HEK293 (cell line): ENCODE measurements at regions not wholly inside any gene's neighbourhood (a gene's known extent, or its start where the extent isn't known, plus 50 kb on each side); places are given as distances from the start of the nearest gene placed in this dataset.

Experiments used
- MYNN ChIP-seq: fragments of 450-650 bp; formaldehyde crosslinking; IDR thresholded peaks from 2 replicates; pipeline ENCODE4 v1.5.1; 2016; ENCODE audit warnings: missing biosample characterization, missing genetic modification characterization, borderline replicate concordance
- ZNF140 ChIP-seq: fragments of 450-650 bp; formaldehyde crosslinking; IDR thresholded peaks from 2 replicates; pipeline ENCODE4 v1.5.1; 2016; ENCODE audit warnings: missing biosample characterization, missing genetic modification characterization
- ZNF24 ChIP-seq: fragments of 450-650 bp; formaldehyde crosslinking; IDR thresholded peaks from 2 replicates; pipeline ENCODE4 v1.5.1; 2016; ENCODE audit warnings: missing biosample characterization, missing genetic modification characterization
- ZNF311 ChIP-seq: fragments of 450-650 bp; formaldehyde crosslinking; IDR thresholded peaks from 2 replicates; pipeline ENCODE4 v1.5.1; 2017; ENCODE audit warnings: missing biosample characterization, missing genetic modification characterization, borderline replicate concordance
- ZNF670 ChIP-seq: fragments of 450-650 bp; formaldehyde crosslinking; IDR thresholded peaks from 2 replicates; pipeline ENCODE4 v1.5.1; 2016; ENCODE audit warnings: missing biosample characterization, missing genetic modification characterization, low read depth
- TF ChIP-seq, protein P1 (sequence below): fragments of 450-650 bp; formaldehyde crosslinking; IDR thresholded peaks from 2 replicates; pipeline ENCODE4 v1.5.1; 2016; ENCODE audit warnings: missing biosample characterization, missing genetic modification characterization
- TF ChIP-seq, protein P2 (sequence below): fragments of 450-650 bp; formaldehyde crosslinking; IDR thresholded peaks from 2 replicates; pipeline ENCODE4 v1.5.1; 2016; ENCODE audit warnings: missing biosample characterization, missing genetic modification characterization, borderline replicate concordance
- TF ChIP-seq, protein P3 (sequence below): fragments of 450-650 bp; formaldehyde crosslinking; IDR thresholded peaks from 2 replicates; pipeline ENCODE4 v1.5.1; 2016; ENCODE audit warnings: missing biosample characterization, missing genetic modification characterization

DNA sequence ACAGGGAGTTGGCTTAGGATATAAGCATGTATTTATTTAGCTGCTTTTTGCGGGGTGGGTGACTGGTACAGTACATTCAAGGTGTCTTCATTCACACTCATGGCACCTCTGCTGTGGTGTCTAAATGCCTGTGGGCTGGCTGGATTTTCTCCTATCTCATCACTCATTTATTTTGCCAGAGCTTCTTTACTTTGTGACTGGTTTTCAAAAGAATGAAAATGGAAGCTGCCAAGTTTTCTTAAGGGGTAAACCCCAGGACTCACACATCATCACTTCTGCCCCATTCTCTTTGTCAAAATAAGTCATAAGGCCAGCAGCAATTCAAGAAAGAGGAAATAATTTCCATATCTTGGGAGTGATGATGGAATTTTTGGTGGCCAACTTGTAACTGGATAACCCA, 493.4 kb upstream of the ALCAM start:
- TF ChIP-seq, protein P1, sequence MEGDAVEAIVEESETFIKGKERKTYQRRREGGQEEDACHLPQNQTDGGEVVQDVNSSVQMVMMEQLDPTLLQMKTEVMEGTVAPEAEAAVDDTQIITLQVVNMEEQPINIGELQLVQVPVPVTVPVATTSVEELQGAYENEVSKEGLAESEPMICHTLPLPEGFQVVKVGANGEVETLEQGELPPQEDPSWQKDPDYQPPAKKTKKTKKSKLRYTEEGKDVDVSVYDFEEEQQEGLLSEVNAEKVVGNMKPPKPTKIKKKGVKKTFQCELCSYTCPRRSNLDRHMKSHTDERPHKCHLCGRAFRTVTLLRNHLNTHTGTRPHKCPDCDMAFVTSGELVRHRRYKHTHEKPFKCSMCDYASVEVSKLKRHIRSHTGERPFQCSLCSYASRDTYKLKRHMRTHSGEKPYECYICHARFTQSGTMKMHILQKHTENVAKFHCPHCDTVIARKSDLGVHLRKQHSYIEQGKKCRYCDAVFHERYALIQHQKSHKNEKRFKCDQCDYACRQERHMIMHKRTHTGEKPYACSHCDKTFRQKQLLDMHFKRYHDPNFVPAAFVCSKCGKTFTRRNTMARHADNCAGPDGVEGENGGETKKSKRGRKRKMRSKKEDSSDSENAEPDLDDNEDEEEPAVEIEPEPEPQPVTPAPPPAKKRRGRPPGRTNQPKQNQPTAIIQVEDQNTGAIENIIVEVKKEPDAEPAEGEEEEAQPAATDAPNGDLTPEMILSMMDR (tag by site-specific recombination) = no peak
- TF ChIP-seq ZNF670 (tag by site-specific recombination) = no peak
- TF ChIP-seq ZNF140 (tag by site-specific recombination) = no peak
- no peak for TF ChIP-seq ZNF311 (tag by site-specific recombination)
- TF ChIP-seq, protein P2, sequence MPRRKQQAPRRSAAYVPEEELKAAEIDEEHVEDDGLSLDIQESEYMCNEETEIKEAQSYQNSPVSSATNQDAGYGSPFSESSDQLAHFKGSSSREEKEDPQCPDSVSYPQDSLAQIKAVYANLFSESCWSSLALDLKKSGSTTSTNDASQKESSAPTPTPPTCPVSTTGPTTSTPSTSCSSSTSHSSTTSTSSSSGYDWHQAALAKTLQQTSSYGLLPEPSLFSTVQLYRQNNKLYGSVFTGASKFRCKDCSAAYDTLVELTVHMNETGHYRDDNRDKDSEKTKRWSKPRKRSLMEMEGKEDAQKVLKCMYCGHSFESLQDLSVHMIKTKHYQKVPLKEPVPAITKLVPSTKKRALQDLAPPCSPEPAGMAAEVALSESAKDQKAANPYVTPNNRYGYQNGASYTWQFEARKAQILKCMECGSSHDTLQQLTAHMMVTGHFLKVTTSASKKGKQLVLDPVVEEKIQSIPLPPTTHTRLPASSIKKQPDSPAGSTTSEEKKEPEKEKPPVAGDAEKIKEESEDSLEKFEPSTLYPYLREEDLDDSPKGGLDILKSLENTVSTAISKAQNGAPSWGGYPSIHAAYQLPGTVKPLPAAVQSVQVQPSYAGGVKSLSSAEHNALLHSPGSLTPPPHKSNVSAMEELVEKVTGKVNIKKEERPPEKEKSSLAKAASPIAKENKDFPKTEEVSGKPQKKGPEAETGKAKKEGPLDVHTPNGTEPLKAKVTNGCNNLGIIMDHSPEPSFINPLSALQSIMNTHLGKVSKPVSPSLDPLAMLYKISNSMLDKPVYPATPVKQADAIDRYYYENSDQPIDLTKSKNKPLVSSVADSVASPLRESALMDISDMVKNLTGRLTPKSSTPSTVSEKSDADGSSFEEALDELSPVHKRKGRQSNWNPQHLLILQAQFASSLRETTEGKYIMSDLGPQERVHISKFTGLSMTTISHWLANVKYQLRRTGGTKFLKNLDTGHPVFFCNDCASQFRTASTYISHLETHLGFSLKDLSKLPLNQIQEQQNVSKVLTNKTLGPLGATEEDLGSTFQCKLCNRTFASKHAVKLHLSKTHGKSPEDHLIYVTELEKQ (tag by site-specific recombination) = no peak
- TF ChIP-seq, protein P3, sequence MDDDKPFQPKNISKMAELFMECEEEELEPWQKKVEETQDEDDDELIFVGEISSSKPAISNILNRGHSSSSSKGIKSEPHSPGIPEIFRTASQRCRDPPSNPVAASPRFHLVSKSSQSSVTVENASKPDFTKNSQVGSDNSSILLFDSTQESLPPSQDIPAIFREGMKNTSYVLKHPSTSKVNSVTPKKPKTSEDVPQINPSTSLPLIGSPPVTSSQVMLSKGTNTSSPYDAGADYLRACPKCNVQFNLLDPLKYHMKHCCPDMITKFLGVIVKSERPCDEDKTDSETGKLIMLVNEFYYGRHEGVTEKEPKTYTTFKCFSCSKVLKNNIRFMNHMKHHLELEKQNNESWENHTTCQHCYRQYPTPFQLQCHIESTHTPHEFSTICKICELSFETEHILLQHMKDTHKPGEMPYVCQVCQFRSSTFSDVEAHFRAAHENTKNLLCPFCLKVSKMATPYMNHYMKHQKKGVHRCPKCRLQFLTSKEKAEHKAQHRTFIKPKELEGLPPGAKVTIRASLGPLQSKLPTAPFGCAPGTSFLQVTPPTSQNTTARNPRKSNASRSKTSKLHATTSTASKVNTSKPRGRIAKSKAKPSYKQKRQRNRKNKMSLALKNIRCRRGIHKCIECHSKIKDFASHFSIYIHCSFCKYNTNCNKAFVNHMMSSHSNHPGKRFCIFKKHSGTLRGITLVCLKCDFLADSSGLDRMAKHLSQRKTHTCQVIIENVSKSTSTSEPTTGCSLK (tag by site-specific recombination) = no peak
- TF ChIP-seq MYNN = no peak
- TF ChIP-seq ZNF24 = no peak
